Dermis blood vessel endothelial cell (primary cell): ENCODE measurements at regions not wholly inside any gene's neighbourhood (a gene's known extent, or its start where the extent isn't known, plus 50 kb on each side); places are given as distances from the start of the nearest gene placed in this dataset.

Experiments used
- DNase-seq: peaks from one replicate; pipeline ENCODE4 v3.0.0; 2010

DNA sequence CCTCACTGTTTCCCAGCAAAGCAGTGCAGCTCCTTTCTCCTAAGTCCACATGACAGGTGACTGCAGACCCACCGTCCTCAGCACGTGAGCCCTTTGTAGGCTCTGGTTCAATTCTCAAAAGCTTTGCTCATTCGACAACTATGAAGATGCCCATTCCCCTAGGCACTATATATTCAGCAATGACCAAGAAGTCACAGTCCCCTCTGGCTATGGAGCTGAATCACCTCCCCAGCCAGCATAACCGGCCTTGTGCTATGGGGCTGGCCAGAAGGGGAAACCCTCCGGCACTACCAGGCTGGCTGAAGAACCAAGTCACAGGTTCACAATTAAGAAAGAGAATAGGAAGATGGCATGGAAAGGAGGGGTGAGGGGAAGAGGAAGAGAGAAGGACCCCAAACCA lies 139.7 kb downstream of the WSCD1 start:
- no peak for DNase-seq

DNA sequence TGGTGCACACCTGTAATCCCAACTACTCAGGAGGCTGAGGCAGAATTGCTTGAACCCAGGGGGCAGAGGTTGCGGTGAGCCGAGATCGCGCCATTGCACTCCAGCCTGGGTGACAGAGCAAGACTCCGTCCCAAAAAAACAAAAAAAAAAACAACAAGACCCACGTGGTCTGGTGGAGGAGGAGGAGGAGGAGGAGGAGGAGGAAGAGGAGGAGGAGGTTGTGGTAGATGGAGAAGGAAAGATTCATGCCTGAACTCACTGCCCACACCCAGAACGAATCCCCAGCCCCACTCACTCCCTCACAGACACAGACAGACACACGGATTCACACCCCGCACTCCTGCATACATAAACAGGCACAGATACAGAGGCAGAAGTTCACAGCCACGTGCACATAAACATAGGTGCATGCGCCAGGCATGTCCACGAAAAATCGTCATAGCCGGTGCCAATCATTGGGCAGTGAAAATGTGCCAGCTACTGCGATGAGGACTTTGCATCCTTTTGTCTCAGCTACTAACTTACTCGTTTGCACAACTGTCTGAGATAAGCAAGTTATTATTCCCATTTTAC lies 138.5 kb downstream of the WSCD1 start:
- no peak for DNase-seq

DNA sequence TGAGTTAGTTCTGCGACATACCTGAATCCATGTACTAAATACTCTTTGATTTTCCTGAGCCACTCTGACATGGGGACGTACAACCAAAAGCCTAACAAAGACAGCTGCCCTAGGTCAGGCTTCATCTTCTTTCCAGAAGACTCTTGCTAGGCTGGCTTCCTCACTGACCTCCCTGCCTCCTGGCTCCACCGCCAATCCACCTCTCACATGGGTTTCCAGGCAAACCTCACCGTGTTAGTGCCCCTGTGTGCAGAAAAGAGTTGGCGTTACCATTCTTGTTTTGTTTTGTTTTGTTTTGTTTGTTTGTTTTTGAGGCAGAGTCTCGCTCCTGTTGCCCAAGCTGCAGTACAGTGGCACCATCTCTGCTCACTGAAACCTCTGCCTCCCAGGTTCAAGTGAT lies 135.3 kb downstream of the WSCD1 start:
- DNase-seq, result no peak

DNA sequence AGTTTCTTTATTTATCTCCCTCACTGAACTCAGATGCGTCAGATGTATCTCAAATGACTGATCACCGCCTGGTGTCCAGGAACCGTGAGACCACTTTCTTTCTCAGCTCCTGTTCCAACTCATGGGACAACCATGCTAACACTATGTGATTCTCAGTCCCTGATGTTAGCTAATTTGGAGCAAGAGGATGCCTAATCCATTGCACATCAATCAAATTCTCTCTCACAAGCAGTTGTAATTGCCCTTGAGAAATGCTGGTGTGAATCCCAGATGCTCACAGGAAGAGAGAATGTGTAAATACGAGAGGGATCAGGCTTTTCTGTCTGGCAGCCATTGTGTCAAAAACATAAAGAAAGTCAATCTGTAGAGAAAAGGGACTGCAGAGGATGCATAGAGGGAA lies 134.9 kb downstream of the WSCD1 start:
- DNase-seq, result no peak

DNA sequence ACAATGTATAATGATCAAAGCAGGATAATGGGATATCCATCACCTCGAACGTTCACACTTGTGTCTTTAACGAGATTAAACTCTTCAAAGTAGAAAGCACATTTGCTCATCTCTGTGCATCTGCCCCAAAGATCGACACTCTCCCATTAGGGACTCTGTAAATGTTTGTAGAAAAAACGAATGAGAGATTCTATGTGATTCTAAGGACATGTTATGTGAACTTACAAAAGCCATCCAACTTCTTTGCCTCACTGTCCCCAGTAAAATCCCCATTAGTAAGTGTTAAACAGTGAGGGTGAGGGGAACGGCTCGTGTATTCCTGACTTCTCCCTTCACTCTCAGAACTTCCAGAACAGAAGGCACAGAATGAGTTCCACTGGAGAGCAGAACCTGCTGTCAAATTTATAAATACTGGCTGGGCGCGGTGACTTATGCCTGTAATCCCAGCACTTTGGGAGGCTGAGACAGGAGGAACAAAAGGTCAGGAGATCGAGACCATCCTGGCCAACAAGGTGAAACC lies 134.1 kb downstream of the WSCD1 start:
- no peak for DNase-seq

DNA sequence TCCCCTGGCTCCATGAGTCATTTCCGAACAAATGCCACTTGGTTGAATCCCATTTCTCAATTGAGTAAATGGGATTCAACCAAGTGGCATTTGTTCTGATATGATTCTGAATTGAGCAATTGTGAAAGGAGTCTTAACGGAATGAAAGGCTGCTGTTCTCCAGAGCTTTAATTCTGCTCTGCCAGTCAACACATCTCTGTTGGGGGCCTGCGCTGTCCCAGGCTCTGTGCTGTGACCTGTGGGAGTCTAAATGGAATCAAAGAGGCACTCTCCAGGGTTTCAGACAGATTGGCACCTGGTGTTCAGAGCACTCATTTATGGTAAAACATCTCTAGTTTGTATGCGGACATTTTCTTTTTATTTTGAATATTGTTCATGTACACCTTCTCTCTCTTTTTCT lies 126.2 kb downstream of the WSCD1 start:
- DNase-seq, result no peak

DNA sequence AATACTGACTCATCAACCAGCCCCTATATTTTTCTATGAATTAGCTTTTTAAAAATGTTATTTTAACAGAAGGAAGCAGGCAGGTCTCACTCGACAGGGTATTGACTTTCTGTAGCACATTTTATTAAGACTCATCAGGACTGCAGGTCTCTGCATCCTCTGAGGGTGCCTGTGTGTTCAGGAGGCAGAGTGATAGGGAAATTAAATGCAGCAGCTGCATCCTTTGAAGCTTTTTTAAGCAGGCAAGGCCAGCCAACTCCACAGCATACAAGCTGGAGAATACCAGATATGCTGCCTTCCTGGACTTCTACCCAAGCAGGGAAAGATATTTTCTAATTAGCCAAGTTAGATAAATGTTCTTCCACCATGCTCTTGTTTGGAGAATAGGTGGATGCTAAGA lies 124.9 kb downstream of the WSCD1 start:
- peak; percentile 21 for DNase-seq

DNA sequence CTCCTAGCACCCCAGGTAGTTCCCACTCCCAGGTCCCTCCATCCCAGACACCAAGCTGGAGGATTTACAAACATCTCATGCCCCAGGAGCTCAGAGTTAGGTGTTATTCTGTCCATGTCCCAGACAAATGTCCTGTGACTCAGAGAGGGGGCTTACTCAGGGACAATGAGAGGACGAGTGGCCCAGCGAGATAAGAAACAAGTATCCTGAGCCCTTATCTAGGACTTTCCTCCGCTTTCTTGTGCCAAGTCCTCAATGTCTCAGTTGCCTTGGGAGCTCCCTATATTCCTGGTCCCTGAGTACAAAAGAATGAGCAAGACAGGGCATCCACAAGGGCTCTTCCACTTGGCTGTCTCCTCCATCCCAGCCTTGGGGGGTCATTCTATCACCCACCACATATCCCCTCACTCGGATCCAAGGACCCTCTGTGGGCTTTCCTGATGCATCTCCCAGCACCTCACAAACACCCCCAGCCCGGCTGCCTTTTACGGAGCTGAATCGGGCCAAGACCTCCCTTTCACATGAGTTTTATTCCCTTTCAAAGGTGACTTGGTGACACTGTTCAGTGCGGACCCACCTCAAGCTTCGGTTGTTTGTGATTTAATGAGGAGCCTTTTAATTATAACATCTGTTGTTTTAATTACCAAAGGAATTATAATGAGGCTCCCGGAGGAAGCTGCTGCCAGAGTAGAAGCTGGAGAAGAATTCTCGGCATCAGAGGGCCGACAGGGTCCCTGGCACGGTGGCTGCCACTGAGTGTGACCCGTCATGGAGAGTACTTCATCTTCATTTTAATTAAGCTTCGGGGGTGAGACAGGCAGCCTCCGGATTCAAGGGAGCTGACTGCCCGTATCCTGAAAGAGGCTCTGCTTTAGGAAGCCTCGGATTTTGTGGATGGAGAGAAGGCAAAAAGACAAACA lies 121.5 kb downstream of the WSCD1 start:
- peak; percentile 42 for DNase-seq

DNA sequence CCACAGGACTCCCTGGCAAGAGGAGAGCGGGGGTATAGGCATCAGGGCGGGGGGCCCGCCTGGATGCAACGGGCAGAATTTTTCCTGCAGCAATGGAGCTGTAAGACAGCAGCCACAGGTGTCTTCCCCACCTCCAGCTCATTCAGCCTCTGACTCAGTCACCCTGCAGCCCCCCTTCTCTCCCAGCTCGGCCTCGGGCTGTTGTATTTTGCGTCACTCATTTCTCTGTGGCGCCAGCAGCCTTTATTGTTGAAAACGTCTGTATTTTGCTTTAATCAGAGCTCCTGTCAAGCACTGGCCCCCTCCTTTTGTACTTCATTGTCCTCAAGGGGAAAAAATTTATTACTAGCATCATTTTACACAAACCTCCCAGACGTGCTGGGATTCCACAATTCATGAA lies 117.7 kb downstream of the WSCD1 start:
- DNase-seq, result no peak

DNA sequence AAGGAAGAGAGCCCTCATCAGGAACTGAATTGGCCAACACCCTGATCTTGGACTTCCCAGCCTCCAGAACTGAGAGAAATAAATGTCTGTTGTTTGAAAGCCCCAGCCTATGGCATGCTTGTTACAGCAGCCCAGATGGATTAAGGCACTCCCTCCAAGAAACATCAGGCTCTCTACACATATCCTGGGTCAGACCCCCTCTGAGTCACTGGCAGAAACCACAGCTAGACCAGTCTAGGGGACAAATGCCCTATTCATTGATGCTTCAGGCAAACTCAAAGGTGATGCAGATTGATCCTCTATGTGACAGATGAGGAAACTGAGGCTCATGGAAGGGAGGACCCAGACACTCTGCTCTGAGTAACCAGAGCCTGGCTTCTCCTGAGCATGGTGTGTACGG lies 116.8 kb downstream of the WSCD1 start:
- DNase-seq, result no peak

DNA sequence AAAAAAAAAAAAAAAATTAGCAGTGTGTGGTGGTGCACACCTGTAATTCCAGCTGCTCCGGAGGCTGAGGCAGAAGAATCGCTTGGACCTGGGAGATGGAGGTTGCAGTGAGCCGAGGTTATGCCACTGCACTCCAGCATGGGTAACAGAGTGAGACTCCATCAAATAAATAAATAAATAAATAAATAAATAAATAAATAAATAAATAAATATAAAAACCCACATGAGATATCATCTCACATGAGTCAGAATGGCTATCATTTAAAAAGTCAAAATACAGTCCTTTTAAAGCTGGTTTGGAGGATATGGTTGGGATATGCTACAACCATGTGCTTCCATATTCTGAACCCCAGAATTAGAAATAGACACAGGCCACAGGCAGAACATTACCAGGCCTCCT lies 114.3 kb downstream of the WSCD1 start:
- no peak for DNase-seq

DNA sequence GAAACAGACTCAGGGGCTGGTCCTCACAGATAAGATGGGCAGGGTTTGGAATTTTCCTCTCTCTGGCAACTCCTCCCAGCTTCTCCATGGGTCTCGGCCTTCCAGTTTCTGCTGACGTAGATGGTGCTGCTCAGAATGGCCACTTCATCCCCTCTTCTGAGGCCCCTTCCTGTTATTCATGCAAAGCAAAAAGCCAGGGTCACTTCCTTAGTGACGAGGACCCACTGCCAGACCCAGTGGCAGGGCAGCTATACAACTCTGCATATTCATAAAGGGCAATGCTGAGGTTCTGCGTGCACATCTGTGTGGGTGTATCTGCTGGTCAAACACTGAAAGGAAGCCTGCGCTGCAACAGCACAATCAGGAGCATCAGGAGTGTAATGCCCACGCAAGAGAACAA lies 108.8 kb downstream of the WSCD1 start:
- peak; percentile 78 for DNase-seq

DNA sequence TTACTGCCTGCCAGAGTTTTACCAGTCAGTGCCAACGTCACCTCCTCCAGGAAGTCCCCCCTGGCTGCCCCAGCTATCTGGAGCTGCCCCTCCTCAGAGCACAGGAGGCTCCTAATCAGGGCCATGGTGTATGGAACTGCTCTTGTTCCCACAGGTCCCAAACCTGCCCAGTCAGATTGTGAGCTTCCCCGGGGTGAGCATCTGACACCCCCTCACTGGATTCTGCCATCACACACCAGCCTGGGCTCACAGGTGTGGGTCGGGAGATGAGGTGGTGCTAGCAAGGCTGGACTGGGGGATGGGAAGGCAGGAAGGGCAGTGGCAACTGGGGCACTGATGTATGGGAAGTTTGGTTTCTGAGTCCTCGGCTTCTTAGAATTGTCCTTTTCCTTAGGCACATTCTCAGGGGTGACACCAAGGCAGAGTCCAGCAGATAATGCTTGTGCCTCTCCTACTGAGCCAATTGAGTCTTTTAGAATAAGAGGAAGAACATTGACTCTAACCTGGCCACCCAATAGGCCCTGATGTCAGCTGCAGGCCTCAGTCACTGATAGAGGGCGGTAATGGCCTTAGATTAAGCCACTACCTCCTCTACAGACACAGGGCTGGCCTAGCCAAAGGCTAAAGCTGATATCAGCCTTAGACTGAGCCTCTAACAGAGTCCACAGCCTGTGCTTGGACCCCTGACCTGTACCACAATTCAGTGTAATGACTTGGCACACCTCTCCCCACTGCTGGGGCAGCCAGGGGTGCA lies 107.9 kb downstream of the WSCD1 start:
- peak; percentile 10 for DNase-seq
